ENCODE measurements at regions not wholly inside any gene's neighbourhood (a gene's known extent, or its start where the extent isn't known, plus 50 kb on each side); places are given as distances from the start of the nearest gene placed in this dataset.

GRCh38 chr7:110534241-110534931 lies 556.5 kb upstream of the LRRN3 start:
- intact Hi-C loops (cut with DNase I), result no loop called here
- peak in 1 of 2 donors; percentile 23 for TF ChIP-seq POLR2AphosphoS5 (IDR thresholded peaks at IDR 0.05; ENCODE audit: insufficient read depth in 1 of 2, low read depth in 1 of 2)
- TF ChIP-seq CTCF (IDR thresholded peaks at IDR 0.05), result no peak
- DNase-seq (ENCODE audit: extremely low spot score in 2 of 2), result no peak
- Histone ChIP-seq H3K36me3 (no peaks in the 10 kb centered on the region), H3K4me3 (no peak overlapping the region), H3K9me3 (no peaks in the 10 kb centered on the region), H3K27ac (no peak overlapping the region), H3K4me1 (no peaks in the 10 kb centered on the region), H3K27me3 (no peaks in the 10 kb centered on the region)

- no peak for TF ChIP-seq POLR2A (IDR thresholded peaks at IDR 0.05)
- TF ChIP-seq POLR2AphosphoS5 (IDR thresholded peaks at IDR 0.05; ENCODE audit: insufficient read depth in 1 of 2, low read depth in 1 of 2), result no peak
- TF ChIP-seq CTCF (IDR thresholded peaks at IDR 0.05), result no peak
- Histone ChIP-seq H3K36me3 (no peaks in the 10 kb centered on the region), H3K4me3 (no peak overlapping the region), H3K9me3 (no peaks in the 10 kb centered on the region), H3K27ac (no peak overlapping the region), H3K4me1 (no peaks in the 10 kb centered on the region), H3K27me3 (no peaks in the 10 kb centered on the region)
- no peak for DNase-seq (ENCODE audit: extremely low spot score in 2 of 2)
- intact Hi-C loops (cut with DNase I), result no loop called here
Observed at GRCh38 chr7:110539216-110539615, 551.7 kb upstream of the LRRN3 start.

- DNase-seq (ENCODE audit: extremely low spot score in 2 of 2), result no peak
- H3K4me1 ChIP-seq, result no peaks in the 10 kb centered on the region
- TF ChIP-seq POLR2AphosphoS5 (IDR thresholded peaks at IDR 0.05; ENCODE audit: insufficient read depth in 1 of 2, low read depth in 1 of 2) (no peak), POLR2A (IDR thresholded peaks at IDR 0.05) (no peak), CTCF (IDR thresholded peaks at IDR 0.05) (no peak)
Observed at GRCh38 chr7:110541962-110542361, 549.0 kb upstream of the LRRN3 start.

GRCh38 chr7:110544194-110544593 lies 546.7 kb upstream of the LRRN3 start:
- H3K4me3 ChIP-seq, result no peak overlapping the region
- TF ChIP-seq POLR2A (IDR thresholded peaks at IDR 0.05) (no peak), POLR2AphosphoS5 (IDR thresholded peaks at IDR 0.05; ENCODE audit: insufficient read depth in 1 of 2, low read depth in 1 of 2) (no peak), CTCF (IDR thresholded peaks at IDR 0.05) (no peak)
- DNase-seq (ENCODE audit: extremely low spot score in 2 of 2), result no peak
- intact Hi-C loops (cut with DNase I), result no loop called here
- H3K4me1 ChIP-seq, result no peaks in the 10 kb centered on the region
- no peaks in the 10 kb centered on the region for H3K9me3 ChIP-seq
- no peak overlapping the region for H3K27ac ChIP-seq
- no peaks in the 10 kb centered on the region for H3K27me3 ChIP-seq
- no peaks in the 10 kb centered on the region for H3K36me3 ChIP-seq

More at GRCh38 chr7:110541962-110542361, 549.0 kb upstream of the LRRN3 start:
- Histone ChIP-seq H3K4me3 (no peak overlapping the region), H3K27me3 (no peaks in the 10 kb centered on the region), H3K36me3 (no peaks in the 10 kb centered on the region), H3K9me3 (no peaks in the 10 kb centered on the region), H3K27ac (no peak overlapping the region)
- intact Hi-C loops (cut with DNase I), result no loop called here

GRCh38 chr7:110548372-110548771 lies 542.6 kb upstream of the LRRN3 start:
- TF ChIP-seq POLR2A (IDR thresholded peaks at IDR 0.05) (no peak), CTCF (IDR thresholded peaks at IDR 0.05) (no peak), POLR2AphosphoS5 (IDR thresholded peaks at IDR 0.05; ENCODE audit: insufficient read depth in 1 of 2, low read depth in 1 of 2) (no peak)

More at GRCh38 chr7:110548372-110548771, 542.6 kb upstream of the LRRN3 start:
- Histone ChIP-seq H3K27me3 (no peaks in the 10 kb centered on the region), H3K4me1 (no peaks in the 10 kb centered on the region), H3K9me3 (peaks cover 3% of the 10 kb centered on the region), H3K36me3 (no peaks in the 10 kb centered on the region), H3K27ac (no peak overlapping the region), H3K4me3 (no peak overlapping the region)
- intact Hi-C loops (cut with DNase I), result no loop called here
- DNase-seq (ENCODE audit: extremely low spot score in 2 of 2), result no peak
